Ishikawa (cell line): ENCODE measurements at regions not wholly inside any gene's neighbourhood (a gene's known extent, or its start where the extent isn't known, plus 50 kb on each side); places are given as distances from the start of the nearest gene placed in this dataset.

Source experiments
- CEBPB ChIP-seq: IDR thresholded peaks from 2 replicates; pipeline ENCODE4 v1.6.1; 2012
- CREB1 ChIP-seq: IDR thresholded peaks from 2 replicates; pipeline ENCODE4 v1.6.1; 2012; ENCODE audit warnings: low read depth
- EGR1 ChIP-seq: IDR thresholded peaks from 2 replicates; pipeline ENCODE4 v1.6.1; 2012
- EP300 ChIP-seq: IDR thresholded peaks from 2 replicates; pipeline ENCODE4 v1.6.1; 2012; ENCODE audit warnings: borderline replicate concordance
- FOXM1 ChIP-seq: IDR thresholded peaks from 2 replicates; pipeline ENCODE4 v1.6.1; 2012; ENCODE audit warnings: low read depth, borderline replicate concordance
- NFIC ChIP-seq: IDR thresholded peaks from 2 replicates; pipeline ENCODE4 v1.6.1; 2012
- RAD21 ChIP-seq: IDR thresholded peaks from 2 replicates; pipeline ENCODE4 v1.6.1; 2012; ENCODE audit warnings: low read depth
- TAF1 ChIP-seq: IDR thresholded peaks from 2 replicates; pipeline ENCODE4 v1.6.1; 2012; ENCODE audit warnings: low read depth, mild to moderate bottlenecking
- TCF12 ChIP-seq: IDR thresholded peaks from 2 replicates; pipeline ENCODE4 v1.6.1; 2012; ENCODE audit warnings: low read depth
- TEAD4 ChIP-seq: IDR thresholded peaks from 2 replicates; pipeline ENCODE4 v1.6.1; 2012
- USF1 ChIP-seq: IDR thresholded peaks from 2 replicates; pipeline ENCODE4 v1.6.1; 2012
- YY1 ChIP-seq: IDR thresholded peaks from 2 replicates; pipeline ENCODE4 v1.6.1; 2012; ENCODE audit warnings: low read depth
- ZBTB7A ChIP-seq: IDR thresholded peaks from 2 replicates; pipeline ENCODE4 v1.6.1; 2012; ENCODE audit warnings: low read depth
- TF ChIP-seq, protein P1 (sequence below): IDR thresholded peaks from 2 replicates; pipeline ENCODE4 v1.6.1; 2012
- TF ChIP-seq, protein P2 (sequence below): IDR thresholded peaks from 2 replicates; pipeline ENCODE4 v1.6.1; 2012; ENCODE audit warnings: low read depth, mild to moderate bottlenecking

DNA sequence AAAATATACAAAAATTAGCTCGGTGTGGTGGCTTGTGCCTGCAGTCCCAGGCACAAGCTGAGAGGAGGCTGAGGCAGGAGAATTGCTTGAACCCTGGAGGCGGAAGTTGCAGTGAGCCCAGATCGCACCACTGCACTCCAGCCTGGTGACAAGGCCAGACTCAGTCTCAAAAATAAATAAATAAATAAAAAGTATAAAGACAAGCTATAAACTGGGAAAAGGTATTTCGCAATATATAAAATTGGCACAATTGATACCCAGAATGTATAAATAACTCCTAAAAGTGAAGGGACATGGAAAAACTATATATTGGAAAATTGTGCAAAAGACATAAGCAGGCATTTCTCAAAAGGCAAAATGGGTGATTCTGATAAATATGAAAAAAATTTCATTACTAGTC is 657.9 kb upstream of the SLC8A1 start:
- TF ChIP-seq EP300 (no peak), NFIC (no peak), FOXM1 (no peak), ZBTB7A (no peak), TEAD4 (no peak), TCF12 (no peak), CREB1 (no peak), USF1 (no peak), CEBPB (no peak)
- TF ChIP-seq, protein P1, sequence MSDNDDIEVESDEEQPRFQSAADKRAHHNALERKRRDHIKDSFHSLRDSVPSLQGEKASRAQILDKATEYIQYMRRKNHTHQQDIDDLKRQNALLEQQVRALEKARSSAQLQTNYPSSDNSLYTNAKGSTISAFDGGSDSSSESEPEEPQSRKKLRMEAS = no peak
- TF ChIP-seq, protein P2, sequence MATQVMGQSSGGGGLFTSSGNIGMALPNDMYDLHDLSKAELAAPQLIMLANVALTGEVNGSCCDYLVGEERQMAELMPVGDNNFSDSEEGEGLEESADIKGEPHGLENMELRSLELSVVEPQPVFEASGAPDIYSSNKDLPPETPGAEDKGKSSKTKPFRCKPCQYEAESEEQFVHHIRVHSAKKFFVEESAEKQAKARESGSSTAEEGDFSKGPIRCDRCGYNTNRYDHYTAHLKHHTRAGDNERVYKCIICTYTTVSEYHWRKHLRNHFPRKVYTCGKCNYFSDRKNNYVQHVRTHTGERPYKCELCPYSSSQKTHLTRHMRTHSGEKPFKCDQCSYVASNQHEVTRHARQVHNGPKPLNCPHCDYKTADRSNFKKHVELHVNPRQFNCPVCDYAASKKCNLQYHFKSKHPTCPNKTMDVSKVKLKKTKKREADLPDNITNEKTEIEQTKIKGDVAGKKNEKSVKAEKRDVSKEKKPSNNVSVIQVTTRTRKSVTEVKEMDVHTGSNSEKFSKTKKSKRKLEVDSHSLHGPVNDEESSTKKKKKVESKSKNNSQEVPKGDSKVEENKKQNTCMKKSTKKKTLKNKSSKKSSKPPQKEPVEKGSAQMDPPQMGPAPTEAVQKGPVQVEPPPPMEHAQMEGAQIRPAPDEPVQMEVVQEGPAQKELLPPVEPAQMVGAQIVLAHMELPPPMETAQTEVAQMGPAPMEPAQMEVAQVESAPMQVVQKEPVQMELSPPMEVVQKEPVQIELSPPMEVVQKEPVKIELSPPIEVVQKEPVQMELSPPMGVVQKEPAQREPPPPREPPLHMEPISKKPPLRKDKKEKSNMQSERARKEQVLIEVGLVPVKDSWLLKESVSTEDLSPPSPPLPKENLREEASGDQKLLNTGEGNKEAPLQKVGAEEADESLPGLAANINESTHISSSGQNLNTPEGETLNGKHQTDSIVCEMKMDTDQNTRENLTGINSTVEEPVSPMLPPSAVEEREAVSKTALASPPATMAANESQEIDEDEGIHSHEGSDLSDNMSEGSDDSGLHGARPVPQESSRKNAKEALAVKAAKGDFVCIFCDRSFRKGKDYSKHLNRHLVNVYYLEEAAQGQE = no peak

DNA sequence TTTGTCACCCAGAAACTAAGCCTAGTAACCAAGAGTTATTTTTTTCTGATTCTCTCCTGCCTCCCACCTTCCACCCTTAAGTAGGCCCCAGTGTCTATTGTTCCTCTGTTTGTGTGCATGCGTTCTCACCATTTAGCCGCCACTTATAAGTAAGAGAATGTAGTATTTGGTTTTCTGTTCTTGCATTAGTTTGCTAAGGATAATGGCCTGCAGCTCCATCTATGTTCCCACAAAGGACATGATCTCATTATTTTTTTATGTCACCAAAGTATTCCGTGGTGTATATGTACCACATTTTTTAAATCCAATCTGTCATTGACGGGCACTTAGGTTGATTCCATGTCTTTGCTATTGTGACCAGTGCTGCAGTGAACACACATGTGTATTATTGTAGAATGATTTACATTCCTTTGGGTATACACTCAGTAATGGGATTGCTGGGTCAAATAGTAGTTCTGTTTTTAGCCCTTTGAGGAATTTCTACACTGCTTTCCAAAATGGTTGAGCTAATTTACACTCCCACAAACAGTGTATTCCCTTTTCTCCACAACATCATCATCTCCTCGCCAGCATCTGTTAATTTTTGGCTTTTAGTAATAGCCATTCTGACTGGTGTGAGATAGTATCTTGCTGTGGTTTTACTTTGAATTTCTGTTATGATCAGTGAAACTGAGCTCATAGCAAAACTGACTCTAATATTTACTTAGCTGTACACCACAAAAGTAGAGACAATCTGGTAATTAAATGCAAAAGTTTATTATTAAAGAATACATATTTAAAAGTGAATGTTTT is 660.1 kb upstream of the SLC8A1 start:
- no peak for TF ChIP-seq ZBTB7A
- no peak for TF ChIP-seq EGR1
- no peak for TF ChIP-seq FOXM1
- no peak for TF ChIP-seq RAD21

- TF ChIP-seq TCF12 (no peak), YY1 (no peak), CEBPB (no peak), EGR1 (no peak), USF1 (no peak), TAF1 (no peak), RAD21 (no peak), EP300 (no peak), TEAD4 (no peak)
- TF ChIP-seq, protein P1 = no peak
- TF ChIP-seq, protein P2 = no peak
Measured at GRCh38 chr2:41116106-41116797, 664.4 kb upstream of the SLC8A1 start.

DNA sequence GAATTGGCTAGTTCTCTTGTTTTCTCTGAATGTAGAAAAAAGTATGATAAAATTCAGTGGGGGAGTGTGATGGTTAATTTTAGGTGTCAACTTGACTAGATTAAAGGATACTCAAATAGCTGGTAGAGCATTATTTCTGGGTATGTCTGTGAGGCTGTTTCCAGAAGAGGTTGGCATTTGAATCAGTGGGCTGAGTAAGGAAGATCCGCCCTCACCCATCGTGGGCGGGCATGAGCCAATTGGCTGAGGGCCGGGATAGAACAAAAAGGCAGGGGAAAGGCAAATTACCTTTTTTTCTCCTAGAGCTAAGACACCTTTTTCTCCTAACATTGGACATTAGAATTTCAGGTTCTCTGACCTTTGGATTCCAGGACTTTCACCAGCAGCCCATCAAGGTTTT is 667.6 kb upstream of the SLC8A1 start:
- TF ChIP-seq EGR1 (no peak), ZBTB7A (no peak), TAF1 (no peak), YY1 (no peak), CEBPB (no peak), NFIC (no peak), RAD21 (no peak), USF1 (no peak), CREB1 (no peak), TCF12 (no peak), FOXM1 (no peak), EP300 (no peak), TEAD4 (no peak)
- TF ChIP-seq, protein P1 = no peak
- TF ChIP-seq, protein P2 = no peak
